Umbilical cord (tissue), 1 donor: ENCODE measurements at regions not wholly inside any gene's neighbourhood (a gene's known extent, or its start where the extent isn't known, plus 50 kb on each side); places are given as distances from the start of the nearest gene placed in this dataset.
A peak's percentile ranks its signal among the peaks of the same experiment; 100 is the strongest.
"Not testable (repeated sequence)": the region's sequence is repeated elsewhere in the genome, so short reads cannot be mapped to it uniquely, and the experiment has no call there.

Source experiments
- DNase-seq: peaks from one replicate; pipeline ENCODE4 v3.0.0-alpha.2; 2015; ENCODE audit warnings: low spot score

GRCh38 chr12:43255522-43256111, 296.4 kb downstream of the ADAMTS20 start:
- no peak for DNase-seq

- DNase-seq = no peak
Observed at GRCh38 chr12:43252585-43252984, 299.4 kb downstream of the ADAMTS20 start.

- DNase-seq = no peak
Observed at GRCh38 chr12:43245947-43246346, 306.1 kb downstream of the ADAMTS20 start.

GRCh38 chr12:43241986-43242385, 310.0 kb downstream of the ADAMTS20 start:
- DNase-seq = peak; percentile 91

GRCh38 chr12:43238281-43238680, 313.7 kb downstream of the ADAMTS20 start:
- DNase-seq = no peak

- DNase-seq = no peak
Observed at GRCh38 chr12:43237238-43237879, 314.6 kb downstream of the ADAMTS20 start.

- DNase-seq = peak; percentile 28
Observed at GRCh38 chr12:43235721-43236120, 316.3 kb downstream of the ADAMTS20 start.

GRCh38 chr12:43233861-43234260, 318.1 kb downstream of the ADAMTS20 start:
- no peak for DNase-seq

- DNase-seq = no peak
Observed at GRCh38 chr12:43226151-43226550, 325.9 kb downstream of the ADAMTS20 start.

- not testable (repeated sequence) for DNase-seq
Observed at GRCh38 chr12:43224190-43224805, 327.7 kb downstream of the ADAMTS20 start.

- DNase-seq = no peak
Observed at GRCh38 chr12:43222796-43223195, 329.2 kb downstream of the ADAMTS20 start.

GRCh38 chr12:43221216-43221615, 330.8 kb downstream of the ADAMTS20 start:
- no peak for DNase-seq

GRCh38 chr12:43216490-43216889, 335.5 kb downstream of the ADAMTS20 start:
- DNase-seq = no peak

- DNase-seq = no peak
Observed at GRCh38 chr12:43214166-43214565, 337.8 kb downstream of the ADAMTS20 start.

GRCh38 chr12:43213608-43214007, 338.4 kb downstream of the ADAMTS20 start:
- no peak for DNase-seq

- DNase-seq = peak; percentile 94
Observed at GRCh38 chr12:43210485-43211192, 341.4 kb downstream of the ADAMTS20 start.

GRCh38 chr12:43208627-43209026, 343.4 kb downstream of the ADAMTS20 start:
- no peak for DNase-seq

- DNase-seq = no peak
Observed at GRCh38 chr12:43208221-43208620, 343.8 kb downstream of the ADAMTS20 start.

GRCh38 chr12:43206396-43206795, 345.6 kb downstream of the ADAMTS20 start:
- no peak for DNase-seq

- no peak for DNase-seq
Observed at GRCh38 chr12:43198608-43199007, 353.4 kb downstream of the ADAMTS20 start.

- no peak for DNase-seq
Observed at GRCh38 chr12:43196268-43196907, 355.6 kb downstream of the ADAMTS20 start.

- DNase-seq = not testable (repeated sequence)
Observed at GRCh38 chr12:43193096-43193495, 358.9 kb downstream of the ADAMTS20 start.
